Neural cell (in vitro differentiated cells): ENCODE measurements at regions not wholly inside any gene's neighbourhood (a gene's known extent, or its start where the extent isn't known, plus 50 kb on each side); places are given as distances from the start of the nearest gene placed in this dataset.

Experiments
- CTCF ChIP-seq: fragments of 450-650 bp; IDR thresholded peaks from 2 replicates; pipeline ENCODE4 v1.5.1; 2014; ENCODE audit warnings: antibody characterized with exemption, mild to moderate bottlenecking, moderate library complexity; ENCODE audit not compliant: poor library complexity, severe bottlenecking
- EP300 ChIP-seq: fragments of 450-650 bp; conservative IDR thresholded peaks from 2 replicates; pipeline ENCODE4 v1.6.1; 2014; ENCODE audit warnings: antibody characterized with exemption, mild to moderate bottlenecking, moderate library complexity; ENCODE audit not compliant: poor library complexity, severe bottlenecking
- MXI1 ChIP-seq: fragments of 450-650 bp; conservative IDR thresholded peaks from 2 replicates; pipeline ENCODE4 v1.6.1; 2014; ENCODE audit warnings: antibody characterized with exemption, mild to moderate bottlenecking; ENCODE audit not compliant: poor library complexity, severe bottlenecking
- POLR2AphosphoS5 ChIP-seq: IDR thresholded peaks from 2 replicates; pipeline ENCODE4 v1.6.1; 2012

GRCh38 chr18:51316677-51317076 is 119.2 kb upstream of the MEX3C start:
- TF ChIP-seq CTCF = no peak
- no peak for TF ChIP-seq EP300
- no peak for TF ChIP-seq POLR2AphosphoS5
- no peak for TF ChIP-seq MXI1
